ENCODE measurements at regions not wholly inside any gene's neighbourhood (a gene's known extent, or its start where the extent isn't known, plus 50 kb on each side); places are given as distances from the start of the nearest gene placed in this dataset.
"Not testable (repeated sequence)": the region's sequence is repeated elsewhere in the genome, so short reads cannot be mapped to it uniquely, and the experiment has no call there.

DNA sequence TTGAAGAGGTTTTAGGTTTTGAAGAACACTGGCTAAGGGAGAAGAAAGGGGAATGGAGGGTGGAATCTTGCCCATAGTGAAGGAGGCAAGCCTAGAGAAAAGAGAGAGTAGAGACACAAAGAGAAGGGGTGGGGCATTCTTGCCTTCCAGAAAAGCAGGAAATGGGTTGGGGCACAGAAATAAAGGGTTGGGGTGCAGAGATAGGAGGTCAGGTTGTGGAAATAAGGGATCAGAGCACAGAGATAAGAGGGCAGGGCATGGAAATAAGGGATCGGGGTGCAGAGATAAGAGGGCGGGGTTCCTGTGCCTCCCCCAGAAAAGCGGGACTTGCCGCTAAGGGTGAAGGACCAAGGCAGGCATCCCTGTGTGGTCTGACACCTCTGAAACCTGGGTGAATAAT is 69.9 kb downstream of the ALG1L2 start:
- DNase-seq (ENCODE audit: low read depth in 2 of 2), result not testable (repeated sequence)

GRCh38 chr3:130153247-130153646 is 71.6 kb downstream of the ALG1L2 start:
- not testable (repeated sequence) for DNase-seq (ENCODE audit: low read depth in 2 of 2)

GRCh38 chr3:130155464-130155863 is 73.8 kb downstream of the ALG1L2 start:
- DNase-seq (ENCODE audit: low read depth in 2 of 2), result not testable (repeated sequence)

- DNase-seq (ENCODE audit: low read depth in 2 of 2), result not testable (repeated sequence)
These were observed 85.2 kb downstream of the ALG1L2 start for GRCh38 chr3:130166856-130167255.

DNA sequence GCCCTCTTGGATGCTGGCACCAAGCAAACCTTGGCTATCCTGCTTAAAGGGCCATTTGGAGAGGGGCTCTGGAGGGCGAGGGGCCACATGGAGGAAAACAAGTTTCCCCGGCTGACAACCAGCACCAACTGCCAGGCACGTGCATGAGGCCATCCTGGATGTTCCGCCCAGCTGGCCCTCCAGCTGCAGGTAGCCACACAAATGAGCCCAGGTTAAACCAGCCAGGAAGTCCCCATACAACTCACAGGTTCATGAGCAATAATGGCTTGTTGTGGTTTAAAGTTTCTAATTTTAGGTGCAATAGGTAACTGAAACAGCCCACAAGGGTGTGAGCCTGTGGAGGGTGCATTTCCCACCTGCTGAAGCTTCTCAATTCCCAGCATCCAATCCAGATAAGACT is 93.6 kb downstream of the ALG1L2 start:
- not testable (repeated sequence) for DNase-seq (ENCODE audit: low read depth in 2 of 2)

GRCh38 chr3:130176476-130177256 is 95.0 kb downstream of the ALG1L2 start:
- not testable (repeated sequence) for DNase-seq (ENCODE audit: low read depth in 2 of 2)

- not testable (repeated sequence) for DNase-seq (ENCODE audit: low read depth in 2 of 2)
These were observed 97.2 kb downstream of the ALG1L2 start for GRCh38 chr3:130178835-130179234.

- peak; percentile 6 to 15 for DNase-seq (ENCODE audit: low read depth in 2 of 2)
These were observed 97.8 kb downstream of the ALG1L2 start for GRCh38 chr3:130179353-130179970.

GRCh38 chr3:130182475-130182874 is 100.8 kb downstream of the ALG1L2 start:
- not testable (repeated sequence) for DNase-seq (ENCODE audit: low read depth in 2 of 2)

GRCh38 chr3:130183689-130184088 is 102.1 kb downstream of the ALG1L2 start:
- not testable (repeated sequence) for DNase-seq (ENCODE audit: low read depth in 2 of 2)

DNA sequence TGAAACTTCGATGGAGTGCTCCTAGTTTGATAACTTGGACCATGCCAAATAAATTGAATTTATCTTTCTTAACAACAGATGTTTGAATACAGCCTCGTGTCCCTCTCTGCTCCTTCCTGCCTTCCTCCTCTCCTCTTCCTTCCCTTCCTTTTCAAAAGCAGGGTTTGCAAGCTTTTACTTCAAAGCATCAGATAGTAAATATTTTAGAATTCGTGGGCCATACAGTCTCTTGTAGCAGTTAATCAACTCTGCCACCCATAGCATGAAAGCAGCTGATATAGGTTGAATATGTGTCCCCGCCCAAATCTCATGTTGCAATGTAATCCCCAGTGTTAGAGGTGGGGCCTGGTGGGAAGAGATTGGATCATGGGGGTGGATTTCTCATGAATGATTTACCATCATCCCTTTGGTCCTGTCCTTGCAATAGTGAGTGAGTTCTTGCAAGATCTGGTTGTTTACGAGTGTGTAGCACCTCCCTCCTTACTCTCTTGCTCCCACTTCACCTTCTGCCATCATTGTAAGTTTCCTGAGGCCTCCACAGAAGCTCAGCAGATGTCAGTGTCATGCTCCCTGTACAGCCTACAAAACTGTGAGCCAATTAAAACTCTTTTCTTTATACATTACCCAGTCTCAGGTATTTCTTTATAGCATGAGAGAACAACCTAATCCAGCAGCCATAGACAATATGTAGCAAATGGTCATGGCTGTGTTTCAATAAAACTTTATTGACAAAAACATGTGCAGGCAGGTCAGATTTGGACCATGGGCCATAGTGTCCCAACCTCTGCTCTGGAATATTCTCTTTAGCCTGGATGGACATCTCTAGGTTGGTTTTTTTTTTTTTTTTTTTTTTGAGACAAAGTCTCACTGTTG is 102.8 kb downstream of the ALG1L2 start:
- not testable (repeated sequence) for DNase-seq (ENCODE audit: low read depth in 2 of 2)

DNA sequence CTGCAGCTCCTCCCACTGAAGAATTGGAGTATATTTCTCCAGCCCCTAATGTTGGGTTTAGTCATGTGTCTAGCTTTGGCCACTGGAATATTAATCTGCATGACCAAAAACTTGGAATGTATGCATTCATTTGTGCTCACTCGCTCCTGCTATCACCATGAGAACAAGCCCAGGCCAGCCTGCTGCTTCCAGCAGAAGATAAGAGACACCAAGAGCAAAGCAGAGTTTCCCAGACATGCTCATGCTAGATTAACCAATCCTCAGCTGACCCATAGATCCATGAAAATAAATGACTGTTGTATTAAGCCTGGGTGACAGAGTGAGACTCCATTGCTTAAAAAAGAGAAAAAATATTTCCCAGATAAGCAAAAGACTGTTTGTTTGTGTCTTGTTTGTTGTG is 119.6 kb downstream of the ALG1L2 start:
- DNase-seq (ENCODE audit: low read depth in 2 of 2), result not testable (repeated sequence)

DNA sequence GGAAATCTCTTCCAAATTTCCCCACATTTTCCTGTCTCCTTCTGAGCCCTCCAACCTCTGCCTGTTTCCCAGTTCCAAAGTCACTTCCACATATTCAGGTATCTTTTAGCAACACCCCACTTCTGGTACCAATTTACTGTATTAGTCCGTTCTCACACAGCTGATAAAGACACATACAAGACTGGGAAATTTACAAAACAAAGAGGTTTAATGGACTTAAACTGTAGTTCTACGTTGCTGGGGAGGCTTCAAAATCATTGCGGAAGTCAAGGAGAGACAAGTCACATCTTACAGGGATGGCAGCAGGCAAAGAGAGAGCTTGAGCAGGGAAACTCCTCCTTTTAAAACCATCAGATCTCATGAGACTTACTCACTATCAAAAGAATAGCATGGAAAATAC is 122.0 kb downstream of the ALG1L2 start:
- DNase-seq (ENCODE audit: low read depth in 2 of 2), result not testable (repeated sequence)

DNA sequence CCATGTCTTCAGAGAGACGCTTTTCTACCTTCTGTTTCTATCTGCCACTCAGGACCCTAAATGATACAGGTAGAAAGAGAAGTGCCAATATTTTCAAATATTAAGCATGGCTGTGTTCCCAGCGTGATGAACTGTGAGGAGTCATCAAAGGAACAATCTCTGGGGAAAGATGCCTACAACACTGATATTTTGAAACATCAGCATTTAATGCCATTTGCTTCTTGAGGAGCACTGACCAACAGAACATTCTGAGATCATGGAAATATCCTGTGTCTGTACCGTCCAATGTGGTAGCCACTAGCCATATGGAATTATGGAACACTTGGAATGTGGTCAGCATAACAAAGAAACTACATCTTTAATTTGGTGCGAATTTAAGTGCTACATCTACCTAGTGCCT is 117.9 kb upstream of the COL6A5 start:
- no peak for DNase-seq (ENCODE audit: low read depth in 2 of 2)

DNA sequence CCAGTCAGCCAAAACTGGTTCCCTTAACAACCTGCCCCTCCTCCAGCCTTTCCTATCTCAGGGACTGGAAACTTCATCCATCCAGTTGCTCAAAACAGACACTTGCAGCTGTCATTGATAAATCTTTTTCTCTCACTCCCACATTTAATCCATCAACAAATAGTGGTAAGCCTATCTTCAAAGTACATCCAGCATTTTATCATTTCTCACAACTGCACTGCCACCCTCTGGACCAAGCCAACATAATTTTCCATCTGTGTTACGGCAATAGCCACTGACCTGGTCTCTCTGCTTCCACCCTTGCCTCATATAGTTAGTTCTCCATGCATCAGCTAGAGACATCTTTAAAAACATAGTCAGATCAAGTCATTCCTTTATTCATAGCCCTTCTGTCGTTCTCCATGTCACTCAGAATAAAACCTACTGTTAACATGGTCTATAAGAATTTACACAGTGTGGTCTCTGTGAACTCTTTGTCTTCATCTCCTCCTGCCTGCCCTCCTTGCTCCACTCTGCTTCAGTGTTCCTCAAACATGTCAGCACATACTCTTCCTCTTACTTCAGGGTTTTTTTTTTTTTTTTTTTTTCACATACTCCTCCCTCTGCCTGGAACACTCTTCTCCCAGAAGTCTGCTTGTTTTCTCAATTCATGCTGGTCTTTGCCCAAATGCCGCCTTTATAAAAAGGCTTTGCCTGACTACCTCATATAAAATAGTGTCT is 102.5 kb upstream of the COL6A5 start:
- DNase-seq (ENCODE audit: low read depth in 2 of 2), result no peak

- DNase-seq (ENCODE audit: low read depth in 2 of 2), result no peak
These were observed 101.7 kb upstream of the COL6A5 start for GRCh38 chr3:130243808-130244207.

DNA sequence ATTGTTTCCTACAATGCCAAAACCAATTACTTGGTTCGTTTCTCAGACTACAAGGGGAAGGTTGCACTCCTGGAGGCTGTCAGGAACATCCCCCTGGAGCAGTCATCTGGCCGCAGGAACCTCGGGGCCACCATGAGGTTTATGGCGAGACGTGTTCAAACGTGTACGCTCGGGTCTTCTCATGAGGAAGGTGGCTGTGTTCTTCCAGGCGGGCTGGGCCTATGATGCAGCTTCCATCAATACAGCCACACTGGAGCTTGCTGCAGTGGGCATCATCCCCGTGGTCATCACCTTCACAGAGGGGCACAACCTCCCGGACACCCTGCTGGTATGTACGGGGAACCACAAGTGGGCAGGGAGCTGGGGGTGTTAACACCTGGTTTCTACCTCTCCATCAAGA is 94.5 kb upstream of the COL6A5 start:
- DNase-seq (ENCODE audit: low read depth in 2 of 2), result no peak

DNA sequence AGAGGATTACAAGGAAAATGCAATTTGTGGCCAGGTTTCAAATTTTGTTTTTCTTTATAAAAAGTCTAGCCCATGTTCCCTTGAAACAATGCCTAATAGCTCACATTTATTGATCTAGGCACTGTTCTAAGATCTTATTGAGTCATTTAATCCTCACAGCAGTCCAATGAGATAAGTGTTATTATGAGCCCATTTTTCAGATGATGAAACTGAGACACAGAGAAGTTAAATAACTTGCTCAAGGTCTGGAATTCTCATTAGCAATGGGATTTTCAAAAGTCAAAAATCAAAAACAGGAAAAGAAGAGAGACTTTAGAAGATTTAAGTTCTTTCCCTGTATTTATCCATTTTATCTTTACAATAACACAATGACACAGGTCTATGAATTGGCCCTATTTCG is 90.0 kb upstream of the COL6A5 start:
- no peak for DNase-seq (ENCODE audit: low read depth in 2 of 2)

GRCh38 chr3:130256821-130257340 is 88.6 kb upstream of the COL6A5 start:
- DNase-seq (ENCODE audit: low read depth in 2 of 2), result no peak

DNA sequence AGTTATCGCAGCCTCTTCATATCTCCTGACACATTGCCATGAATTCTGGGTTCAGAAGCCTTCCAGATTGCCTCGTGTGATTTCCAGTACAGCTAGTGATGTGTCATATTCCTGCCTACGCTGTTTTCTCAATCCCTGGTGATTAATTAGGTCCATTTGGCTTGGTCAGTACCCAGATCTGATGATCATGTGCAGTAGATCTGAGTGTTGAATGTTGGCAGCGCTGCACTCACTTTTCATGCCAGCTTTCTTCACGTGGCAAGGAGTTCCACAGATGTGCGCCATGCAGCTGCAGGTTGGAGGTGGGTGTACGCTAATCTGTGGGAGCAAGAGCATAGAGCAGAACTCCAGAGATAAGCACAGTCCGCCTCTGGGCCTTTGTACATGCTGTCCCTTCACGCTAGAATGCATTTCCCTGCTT is 86.9 kb upstream of the COL6A5 start:
- no peak for DNase-seq (ENCODE audit: low read depth in 2 of 2)

DNA sequence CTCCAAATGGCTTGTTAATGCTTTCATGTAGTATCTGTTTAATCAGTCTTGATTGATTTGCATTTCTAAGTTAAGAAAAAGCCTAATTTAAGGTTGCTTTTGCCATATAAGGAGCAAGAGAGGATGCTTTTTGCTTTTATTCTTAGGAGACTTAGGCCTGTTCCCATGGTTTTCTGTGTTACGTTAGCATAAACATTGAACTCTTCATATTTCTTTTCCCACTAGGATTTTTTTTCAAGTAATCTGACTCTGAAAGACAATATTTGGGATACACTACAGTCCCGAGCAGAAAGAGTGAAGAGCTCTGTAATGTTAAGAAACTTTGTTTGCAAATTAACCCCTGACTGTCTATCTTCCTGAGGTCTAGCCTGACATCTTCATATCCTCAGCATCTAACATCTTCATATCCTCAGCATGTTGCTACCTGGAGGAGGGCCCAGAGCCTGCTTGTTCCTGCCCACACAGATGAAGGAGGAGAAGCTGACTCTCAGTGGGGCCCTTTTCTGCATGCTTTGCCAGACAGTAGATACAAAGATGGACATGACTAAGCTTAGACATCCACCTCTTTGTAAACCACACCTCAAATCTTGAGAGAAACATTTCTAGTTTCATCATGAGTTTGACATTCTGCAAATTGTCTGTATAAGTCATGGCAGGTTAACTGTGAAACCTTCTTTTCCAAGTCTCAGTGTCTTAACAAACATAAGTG is 86.2 kb upstream of the COL6A5 start:
- DNase-seq (ENCODE audit: low read depth in 2 of 2), result no peak

Measured in stimulated activated CD8-positive, alpha-beta memory T cell treated with anti-CD3 and anti-CD28 coated beads, Interleukin-7, amount 100 ng/mL, for 1 hour (primary cell).